Activated CD8-positive, alpha-beta memory T cell treated with anti-CD3 and anti-CD28 coated beads, Interleukin-2, amount 10 ng/mL, durations not matched to agents 7 days and 5 days (primary cell): ENCODE measurements at regions not wholly inside any gene's neighbourhood (a gene's known extent, or its start where the extent isn't known, plus 50 kb on each side); places are given as distances from the start of the nearest gene placed in this dataset.

ENCODE experiments used
- ATAC-seq: fragments of 150-1000 bp; cut with Tn5 transposase; one replicate; pipeline ENCODE4 v1.10.0; 2021; ENCODE audit warnings: moderate library complexity
- CTCF ChIA-PET: fragments of 350-600 bp; sonication (Branson Sonifier 250); formaldehyde crosslinking; loops from one replicate; lab custom pipeline; 2021; ENCODE audit warnings: antibody characterized with exemption; lab: Charles Lee
- DNase-seq: peaks from one replicate; pipeline ENCODE4 v3.0.0-alpha.2; 2020
- H3K27ac Mint-ChIP-seq: one replicate; pipeline ENCODE4 v1.8.0; 2021; ENCODE audit warnings: mild to moderate bottlenecking, mixed read lengths
- H3K27me3 Mint-ChIP-seq: one replicate; pipeline ENCODE4 v1.8.0; 2021; ENCODE audit warnings: mixed read lengths
- H3K36me3 Mint-ChIP-seq: one replicate; pipeline ENCODE4 v1.8.0; 2021; ENCODE audit warnings: mild to moderate bottlenecking, mixed read lengths
- H3K4me1 Mint-ChIP-seq: one replicate; pipeline ENCODE4 v1.8.0; 2021; ENCODE audit warnings: mixed read lengths
- H3K4me3 Mint-ChIP-seq: one replicate; pipeline ENCODE4 v1.8.0; 2021; ENCODE audit warnings: mild to moderate bottlenecking, moderate library complexity, mixed read lengths
- H3K9me3 Mint-ChIP-seq: one replicate; pipeline ENCODE4 v1.8.0; 2022; ENCODE audit warnings: low read depth, mixed read lengths

GRCh38 chr16:66278604-66279262 is 87.8 kb upstream of the CDH5 start:
- H3K27ac Mint-ChIP-seq = no peak overlapping the region
- CTCF ChIA-PET = interaction anchor here (1.2 to 1.5 kb wide), 2 partner anchors 9 to 36 kb away, joined by 3 read pairs; no protein-coding TSS in a partner anchor
- no peak overlapping the region for H3K4me3 Mint-ChIP-seq
- peaks cover 2% of the 10 kb centered on the region for H3K4me1 Mint-ChIP-seq
- H3K36me3 Mint-ChIP-seq = no peaks in the 10 kb centered on the region
- peaks cover 3% of the 10 kb centered on the region for H3K9me3 Mint-ChIP-seq
- ATAC-seq (no peak), DNase-seq (peak; percentile 11)
- H3K27me3 Mint-ChIP-seq = peaks cover 44% of the 10 kb centered on the region

GRCh38 chr16:66278111-66278531 is 88.4 kb upstream of the CDH5 start:
- ATAC-seq = no peak
- Mint-ChIP-seq H3K27me3 (peaks cover 44% of the 10 kb centered on the region), H3K36me3 (no peaks in the 10 kb centered on the region), H3K27ac (no peak overlapping the region), H3K4me3 (no peak overlapping the region), H3K9me3 (peaks cover 3% of the 10 kb centered on the region), H3K4me1 (peaks cover 2% of the 10 kb centered on the region)
- peak; percentile 21 for DNase-seq
- CTCF ChIA-PET = interaction anchor here (1.5 kb wide), 1 partner anchor 9 kb away, joined by 3 read pairs; no protein-coding TSS in a partner anchor

DNA sequence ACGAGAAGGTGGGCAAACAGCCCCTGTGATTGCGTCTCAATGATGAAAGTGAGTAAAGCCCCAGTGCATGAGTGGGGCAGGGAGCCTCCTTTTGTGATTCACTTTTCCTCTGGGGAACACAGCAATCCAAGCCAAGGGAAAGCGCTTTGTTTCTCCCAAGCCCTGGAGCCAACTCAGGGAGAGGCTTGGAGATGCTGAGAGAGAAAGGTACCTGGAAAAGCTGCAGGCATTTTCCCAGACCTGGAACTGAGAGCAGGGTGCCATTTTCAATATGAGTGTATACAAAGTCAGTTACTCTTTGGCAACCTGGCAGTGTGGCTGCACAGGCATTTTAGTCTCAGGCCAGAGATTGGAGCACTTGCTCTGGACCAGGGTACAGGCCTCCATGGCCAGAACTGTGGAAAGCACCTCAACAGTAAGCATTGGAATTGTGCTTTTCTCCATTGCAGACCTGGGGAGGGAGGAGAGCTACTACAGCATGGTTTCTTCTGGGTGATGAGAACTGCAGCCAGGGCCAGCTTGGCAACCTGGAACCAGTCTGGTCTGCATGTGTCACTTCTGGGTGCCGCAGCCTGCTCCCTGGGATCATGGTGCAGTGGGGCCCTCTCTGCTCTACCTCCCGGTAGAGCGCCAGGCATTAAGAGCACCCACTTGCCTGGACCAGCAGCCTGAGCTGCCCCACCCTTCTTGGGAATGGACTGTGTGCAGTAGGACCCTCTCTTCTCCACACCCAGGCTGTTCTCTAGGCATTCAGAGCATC is 89.0 kb upstream of the CDH5 start:
- H3K4me1 Mint-ChIP-seq = peaks cover 2% of the 10 kb centered on the region
- no peaks in the 10 kb centered on the region for H3K36me3 Mint-ChIP-seq
- DNase-seq = peak; percentile 18
- peaks cover 3% of the 10 kb centered on the region for H3K9me3 Mint-ChIP-seq
- CTCF ChIA-PET = interaction anchor here (1.5 to 2.4 kb wide), 2 partner anchors 8 to 38 kb away, joined by 3 to 26 read pairs; no protein-coding TSS in a partner anchor
- no peak overlapping the region for H3K4me3 Mint-ChIP-seq
- H3K27ac Mint-ChIP-seq = no peak overlapping the region
- H3K27me3 Mint-ChIP-seq = peaks cover 39% of the 10 kb centered on the region
- no peak for ATAC-seq

DNA sequence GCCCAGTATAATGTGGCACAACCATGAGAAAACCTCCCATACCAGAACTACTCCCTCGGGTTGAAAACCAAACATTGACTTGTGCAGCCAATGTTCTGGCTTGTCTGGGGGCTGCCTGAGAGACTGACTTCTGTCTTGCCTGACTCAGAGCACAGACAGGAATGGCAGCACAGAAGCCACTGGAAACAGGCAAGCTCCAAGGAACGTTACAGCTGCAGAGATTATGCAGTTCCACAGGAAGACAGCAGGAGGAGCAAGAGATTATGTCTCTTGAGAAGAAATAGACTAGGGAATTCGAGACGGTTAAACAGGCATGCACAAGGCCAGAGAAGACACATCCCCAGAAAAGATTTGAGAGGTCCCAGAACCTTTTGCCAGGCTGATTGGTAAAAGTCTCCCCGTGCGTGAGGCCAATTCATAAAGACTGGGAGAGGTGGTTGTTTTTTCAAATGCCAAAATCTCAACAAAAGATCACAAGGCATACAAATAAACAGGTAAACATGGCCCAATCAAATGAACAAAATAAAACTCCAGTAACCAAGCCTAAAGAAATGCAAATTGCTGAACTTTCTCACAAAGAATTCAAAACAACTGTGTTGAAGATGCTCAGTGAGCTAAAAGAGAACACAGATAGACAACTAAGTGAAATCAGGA is 90.6 kb upstream of the CDH5 start:
- H3K36me3 Mint-ChIP-seq = no peaks in the 10 kb centered on the region
- peaks cover 34% of the 10 kb centered on the region for H3K27me3 Mint-ChIP-seq
- H3K27ac Mint-ChIP-seq = no peak overlapping the region
- no peak for ATAC-seq
- H3K4me3 Mint-ChIP-seq = no peak overlapping the region
- peak; percentile 39 for DNase-seq
- peaks cover 2% of the 10 kb centered on the region for H3K4me1 Mint-ChIP-seq
- H3K9me3 Mint-ChIP-seq = peaks cover 3% of the 10 kb centered on the region
- CTCF ChIA-PET = interaction anchor here (0.9 to 2.4 kb wide), 9 partner anchors 12 to 313 kb away, joined by 3 to 26 read pairs (median 3); no protein-coding TSS in a partner anchor

GRCh38 chr16:66274335-66275110 is 92.0 kb upstream of the CDH5 start:
- H3K4me3 Mint-ChIP-seq = no peak overlapping the region
- ATAC-seq (peak; percentile 45), DNase-seq (peak; percentile 33)
- H3K9me3 Mint-ChIP-seq = peaks cover 3% of the 10 kb centered on the region
- H3K27me3 Mint-ChIP-seq = peaks cover 26% of the 10 kb centered on the region
- H3K4me1 Mint-ChIP-seq = peaks cover 5% of the 10 kb centered on the region
- H3K27ac Mint-ChIP-seq = no peak overlapping the region
- H3K36me3 Mint-ChIP-seq = no peaks in the 10 kb centered on the region
- CTCF ChIA-PET = interaction anchor here (1.1 to 2.4 kb wide), 2 partner anchors 24 to 41 kb away, joined by 3 to 26 read pairs; no protein-coding TSS in a partner anchor

- Mint-ChIP-seq H3K4me1 (peaks cover 5% of the 10 kb centered on the region), H3K27ac (no peak overlapping the region), H3K27me3 (peaks cover 25% of the 10 kb centered on the region), H3K4me3 (no peak overlapping the region), H3K9me3 (no peaks in the 10 kb centered on the region), H3K36me3 (no peaks in the 10 kb centered on the region)
- ATAC-seq (no peak), DNase-seq (peak; percentile 25)
- CTCF ChIA-PET = no interaction called here
Observed at GRCh38 chr16:66273644-66274334, 92.7 kb upstream of the CDH5 start.

GRCh38 chr16:66273053-66273452 is 93.4 kb upstream of the CDH5 start:
- DNase-seq (no peak), ATAC-seq (no peak)
- H3K27me3 Mint-ChIP-seq = peaks cover 30% of the 10 kb centered on the region
- no peaks in the 10 kb centered on the region for H3K36me3 Mint-ChIP-seq
- CTCF ChIA-PET = no interaction called here
- H3K9me3 Mint-ChIP-seq = no peaks in the 10 kb centered on the region
- no peak overlapping the region for H3K4me3 Mint-ChIP-seq
- H3K27ac Mint-ChIP-seq = no peak overlapping the region
- H3K4me1 Mint-ChIP-seq = peaks cover 5% of the 10 kb centered on the region

DNA sequence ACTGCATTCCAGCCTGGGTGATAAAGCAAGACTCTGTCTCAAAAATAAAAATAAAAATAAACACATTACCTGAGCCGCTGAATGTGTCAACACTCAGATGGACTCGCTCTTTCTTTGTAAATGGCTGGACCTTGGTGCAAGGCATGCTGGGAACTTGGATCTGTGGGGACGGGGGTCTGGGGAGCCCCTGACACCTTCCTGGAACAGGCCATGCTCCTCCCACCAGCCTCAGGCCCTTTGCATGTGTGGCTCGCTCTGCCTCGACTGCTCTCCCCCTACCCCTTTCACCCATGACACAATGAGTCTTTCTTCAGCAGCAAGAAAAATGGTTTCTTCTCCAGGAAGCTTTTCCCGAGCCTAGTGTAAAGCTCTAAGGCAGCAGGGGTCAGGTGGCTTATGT is 94.0 kb upstream of the CDH5 start:
- Mint-ChIP-seq H3K27me3 (peaks cover 34% of the 10 kb centered on the region), H3K4me1 (peaks cover 5% of the 10 kb centered on the region), H3K4me3 (no peak overlapping the region), H3K9me3 (no peaks in the 10 kb centered on the region), H3K27ac (no peak overlapping the region), H3K36me3 (no peaks in the 10 kb centered on the region)
- CTCF ChIA-PET = interaction anchor here (1.3 kb wide), 1 partner anchor 38 kb away, joined by 4 read pairs; no protein-coding TSS in a partner anchor
- DNase-seq (peak; percentile 34), ATAC-seq (no peak)

- DNase-seq = peak; percentile 32
- CTCF ChIA-PET = interaction anchor here (0.7 to 1.6 kb wide), 4 partner anchors 9 to 43 kb away, joined by 3 to 8 read pairs (median 4); no protein-coding TSS in a partner anchor
- peaks cover 42% of the 10 kb centered on the region for H3K27me3 Mint-ChIP-seq
Observed at GRCh38 chr16:66271074-66272060, 95.1 kb upstream of the CDH5 start.

GRCh38 chr16:66270333-66270927 is 96.1 kb upstream of the CDH5 start:
- Mint-ChIP-seq H3K27me3 (peaks cover 39% of the 10 kb centered on the region), H3K27ac (no peak overlapping the region), H3K4me3 (no peak overlapping the region), H3K9me3 (no peaks in the 10 kb centered on the region), H3K36me3 (no peaks in the 10 kb centered on the region), H3K4me1 (peaks cover 7% of the 10 kb centered on the region)
- CTCF ChIA-PET = interaction anchor here (1.2 to 1.8 kb wide), 3 partner anchors 8 to 11 kb away, joined by 3 to 8 read pairs (median 4); no protein-coding TSS in a partner anchor
- DNase-seq (peak; percentile 56), ATAC-seq (peak; percentile 64)

More at GRCh38 chr16:66271074-66272060, 95.1 kb upstream of the CDH5 start:
- Mint-ChIP-seq H3K4me1 (peaks cover 7% of the 10 kb centered on the region), H3K36me3 (no peaks in the 10 kb centered on the region), H3K4me3 (no peak overlapping the region), H3K9me3 (no peaks in the 10 kb centered on the region), H3K27ac (no peak overlapping the region)
- ATAC-seq = no peak
